ENCODE measurements at regions not wholly inside any gene's neighbourhood (a gene's known extent, or its start where the extent isn't known, plus 50 kb on each side); places are given as distances from the start of the nearest gene placed in this dataset.
A peak's percentile ranks its signal among the peaks of the same experiment; 100 is the strongest.
"Not testable (repeated sequence)": the region's sequence is repeated elsewhere in the genome, so short reads cannot be mapped to it uniquely, and the experiment has no call there.

- no peak for DNase-seq
Observed at GRCh38 chr10:94091649-94092048, 97.9 kb downstream of the PLCE1 start.

- no peak for DNase-seq
Observed at GRCh38 chr10:94092848-94093247, 99.1 kb downstream of the PLCE1 start.

- DNase-seq = no peak
Observed at GRCh38 chr10:94093286-94093905, 99.7 kb downstream of the PLCE1 start.

GRCh38 chr10:94094540-94094939 lies 100.8 kb downstream of the PLCE1 start:
- DNase-seq = no peak

- DNase-seq = no peak
Observed at GRCh38 chr10:94097656-94098055, 103.9 kb downstream of the PLCE1 start.

- no peak for DNase-seq
Observed at GRCh38 chr10:94098896-94099295, 105.2 kb downstream of the PLCE1 start.

- DNase-seq = no peak
Observed at GRCh38 chr10:94101894-94102293, 108.2 kb downstream of the PLCE1 start.

- no peak for DNase-seq
Observed at GRCh38 chr10:94102436-94102835, 108.7 kb downstream of the PLCE1 start.

- DNase-seq = no peak
Observed at GRCh38 chr10:94103192-94103591, 109.5 kb downstream of the PLCE1 start.

GRCh38 chr10:94103801-94104221 lies 110.1 kb downstream of the PLCE1 start:
- DNase-seq = no peak

- no peak for DNase-seq
Observed at GRCh38 chr10:94104316-94105000, 110.7 kb downstream of the PLCE1 start.

- DNase-seq = no peak
Observed at GRCh38 chr10:94105226-94105625, 111.5 kb downstream of the PLCE1 start.

GRCh38 chr10:94107191-94107590 lies 113.5 kb downstream of the PLCE1 start:
- DNase-seq = no peak

GRCh38 chr10:94108200-94108599 lies 114.5 kb downstream of the PLCE1 start:
- DNase-seq = peak; percentile 8

GRCh38 chr10:94111367-94111766 lies 117.6 kb downstream of the PLCE1 start:
- DNase-seq = no peak

GRCh38 chr10:94112321-94112720 lies 118.6 kb downstream of the PLCE1 start:
- DNase-seq = no peak

- DNase-seq = no peak
Observed at GRCh38 chr10:94115725-94116124, 122.0 kb downstream of the PLCE1 start.

- DNase-seq = no peak
Observed at GRCh38 chr10:94116848-94117247, 123.1 kb downstream of the PLCE1 start.

- DNase-seq = no peak
Observed at GRCh38 chr10:94122211-94122610, 128.5 kb downstream of the PLCE1 start.

GRCh38 chr10:94123258-94123995 lies 129.7 kb downstream of the PLCE1 start:
- no peak for DNase-seq

- DNase-seq = not testable (repeated sequence)
Observed at GRCh38 chr10:94124147-94124546, 130.4 kb downstream of the PLCE1 start.

- not testable (repeated sequence) for DNase-seq
Observed at GRCh38 chr10:94125268-94125667, 131.5 kb downstream of the PLCE1 start.

- DNase-seq = no peak
Observed at GRCh38 chr10:94125856-94126255, 132.1 kb downstream of the PLCE1 start.
